T-helper 1 cell treated with Interleukin-12 subunit alpha and Interleukin-12 subunit beta and Interleukin-4 antibody, amounts not matched to agents 30 μg/mL and 1 μg/mL, for 36 hours (primary cell): ENCODE measurements at regions not wholly inside any gene's neighbourhood (a gene's known extent, or its start where the extent isn't known, plus 50 kb on each side); places are given as distances from the start of the nearest gene placed in this dataset.

Experiments used
- H3K27ac Mint-ChIP-seq: one replicate; pipeline ENCODE4 v1.8.0; 2021; ENCODE audit warnings: mild to moderate bottlenecking, mixed read lengths
- H3K27me3 Mint-ChIP-seq: one replicate; pipeline ENCODE4 v1.8.0; 2021; ENCODE audit warnings: low read depth, mixed read lengths
- H3K36me3 Mint-ChIP-seq: one replicate; pipeline ENCODE4 v1.8.0; 2021; ENCODE audit warnings: low read depth, mixed read lengths
- H3K4me1 Mint-ChIP-seq: one replicate; pipeline ENCODE4 v1.8.0; 2021; ENCODE audit warnings: low read depth, mixed read lengths
- H3K4me3 Mint-ChIP-seq: one replicate; pipeline ENCODE4 v1.8.0; 2021; ENCODE audit warnings: mild to moderate bottlenecking, moderate library complexity, mixed read lengths
- H3K9me3 Mint-ChIP-seq: one replicate; pipeline ENCODE4 v1.8.0; 2021; ENCODE audit warnings: mixed read lengths

DNA sequence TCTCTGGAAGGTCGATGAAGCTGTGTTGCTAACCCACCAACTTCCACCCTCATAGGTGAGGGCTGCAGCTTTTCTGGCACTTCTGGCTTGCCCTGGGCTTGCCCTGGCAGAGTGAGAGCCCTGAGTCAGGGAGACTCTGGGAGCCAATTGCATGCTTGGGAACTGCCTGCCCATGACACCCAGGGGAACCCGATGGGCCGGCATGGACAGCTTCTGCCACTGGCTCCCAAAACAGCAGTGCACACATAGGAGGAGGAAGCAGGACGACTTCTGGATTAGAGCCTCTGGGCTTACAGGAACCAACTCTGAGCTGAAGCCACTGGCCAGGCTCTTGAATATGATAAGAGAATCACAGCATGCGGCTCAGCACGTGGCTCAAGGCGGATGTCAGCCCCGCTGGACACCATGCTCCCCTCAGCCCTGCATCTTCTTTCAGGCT, 135.2 kb upstream of the UNC5B start:
- H3K4me3 Mint-ChIP-seq, result no peak overlapping the region
- no peak overlapping the region for H3K27ac Mint-ChIP-seq
- no peaks in the 10 kb centered on the region for H3K36me3 Mint-ChIP-seq
- no peaks in the 10 kb centered on the region for H3K27me3 Mint-ChIP-seq
- H3K4me1 Mint-ChIP-seq, result no peaks in the 10 kb centered on the region
- H3K9me3 Mint-ChIP-seq, result no peaks in the 10 kb centered on the region

DNA sequence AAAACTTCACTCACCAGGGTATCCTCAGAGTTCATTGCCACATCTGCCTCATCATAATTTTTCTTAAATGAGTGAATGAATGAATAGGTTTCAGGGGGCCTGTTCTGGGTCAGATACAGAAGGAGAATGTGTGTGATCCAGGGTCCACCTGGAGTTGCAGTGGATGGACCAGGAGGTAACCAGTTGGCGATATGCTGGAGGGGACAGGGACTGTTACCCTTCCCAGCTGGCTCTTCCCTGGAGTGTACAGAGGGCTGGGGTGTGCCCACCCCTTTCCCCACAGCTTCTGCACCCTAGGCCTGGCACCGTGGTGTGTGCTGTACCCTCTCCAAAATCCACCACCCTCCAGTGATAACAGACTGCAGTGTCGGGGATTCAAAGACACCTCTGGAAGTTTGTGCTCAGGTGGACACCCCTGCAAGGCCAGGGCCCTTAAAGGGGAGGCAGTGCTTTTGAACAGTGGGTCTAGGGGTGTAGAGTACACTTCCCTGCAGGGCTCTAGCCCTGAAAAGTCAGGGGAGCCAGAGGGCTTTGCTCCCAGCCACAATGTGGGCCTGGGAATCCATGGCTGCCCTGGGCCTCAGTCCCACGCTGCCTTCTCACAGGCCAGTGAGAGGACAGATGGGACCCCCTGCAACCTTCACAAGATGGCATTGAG, 134.4 kb upstream of the UNC5B start:
- H3K4me3 Mint-ChIP-seq, result no peak overlapping the region
- H3K27me3 Mint-ChIP-seq, result no peaks in the 10 kb centered on the region
- no peaks in the 10 kb centered on the region for H3K36me3 Mint-ChIP-seq
- H3K4me1 Mint-ChIP-seq, result no peaks in the 10 kb centered on the region
- no peaks in the 10 kb centered on the region for H3K9me3 Mint-ChIP-seq
- no peak overlapping the region for H3K27ac Mint-ChIP-seq

DNA sequence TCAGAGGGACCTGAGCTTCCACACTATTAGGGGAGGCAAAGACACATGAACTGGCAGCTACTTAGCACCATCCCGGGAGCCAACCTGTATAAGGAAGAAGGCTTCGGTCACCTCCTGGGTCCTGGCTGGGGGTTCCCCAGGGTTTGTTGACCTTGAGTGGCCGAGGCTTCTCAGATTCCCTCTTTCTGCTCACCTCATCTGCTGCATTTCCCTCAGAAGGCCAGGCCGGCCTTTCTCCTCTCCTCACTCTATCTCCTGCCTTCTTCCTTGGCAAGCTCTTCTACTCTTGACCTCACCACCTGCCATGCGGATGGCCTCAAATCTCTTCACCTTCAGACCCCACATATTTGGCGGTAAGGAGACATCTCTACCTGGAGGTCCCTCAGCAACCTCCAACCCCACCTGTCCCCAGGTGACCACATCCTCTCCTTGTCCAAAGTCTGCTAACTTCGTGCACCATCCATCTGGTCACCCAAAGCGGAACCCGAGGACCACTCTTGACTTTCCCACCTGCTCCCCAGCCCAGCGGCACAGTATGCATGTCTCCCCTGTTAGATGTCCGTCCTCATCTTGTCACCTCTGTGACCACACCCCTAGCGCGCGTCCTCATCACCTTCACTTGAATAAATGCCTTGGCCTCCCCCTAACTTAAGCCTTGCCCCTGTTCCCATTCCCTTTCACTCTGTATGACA, 133.8 kb upstream of the UNC5B start:
- H3K27me3 Mint-ChIP-seq, result no peaks in the 10 kb centered on the region
- no peak overlapping the region for H3K4me3 Mint-ChIP-seq
- H3K36me3 Mint-ChIP-seq, result no peaks in the 10 kb centered on the region
- H3K27ac Mint-ChIP-seq, result no peak overlapping the region
- H3K9me3 Mint-ChIP-seq, result no peaks in the 10 kb centered on the region
- H3K4me1 Mint-ChIP-seq, result no peaks in the 10 kb centered on the region

DNA sequence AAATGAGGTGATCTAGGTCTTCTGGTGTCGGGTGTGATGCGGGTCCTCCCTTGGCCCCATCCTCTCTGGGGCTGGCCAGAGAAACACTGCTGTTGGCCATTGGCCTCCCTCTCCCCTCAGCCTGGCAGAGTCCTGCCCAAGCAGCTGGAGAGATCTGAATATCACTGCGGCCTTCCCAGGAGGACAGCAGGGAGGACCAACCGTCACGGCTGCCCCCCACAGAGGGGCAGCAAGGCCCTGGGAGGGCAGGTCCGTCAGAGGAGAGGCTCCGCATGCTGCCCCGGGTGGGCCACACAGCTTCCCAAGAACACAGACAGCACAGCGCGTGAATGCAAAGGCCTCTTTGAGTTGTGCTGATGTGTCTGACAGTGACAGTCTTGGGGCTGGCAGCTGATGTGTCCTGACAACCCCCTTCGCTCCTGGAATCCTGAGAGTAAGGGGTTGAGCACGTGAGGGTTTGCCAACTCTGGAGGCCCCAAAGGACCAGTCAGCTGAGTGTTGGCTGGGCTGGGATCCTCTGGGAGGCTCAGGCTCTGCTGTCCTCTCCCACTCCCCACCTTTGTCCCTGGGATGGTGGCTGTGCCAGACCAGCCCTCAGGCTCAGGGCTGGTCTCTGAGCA, 132.5 kb upstream of the UNC5B start:
- Mint-ChIP-seq H3K4me1 (no peaks in the 10 kb centered on the region), H3K27ac (no peak overlapping the region), H3K9me3 (no peaks in the 10 kb centered on the region), H3K4me3 (no peak overlapping the region), H3K27me3 (no peaks in the 10 kb centered on the region), H3K36me3 (no peaks in the 10 kb centered on the region)

DNA sequence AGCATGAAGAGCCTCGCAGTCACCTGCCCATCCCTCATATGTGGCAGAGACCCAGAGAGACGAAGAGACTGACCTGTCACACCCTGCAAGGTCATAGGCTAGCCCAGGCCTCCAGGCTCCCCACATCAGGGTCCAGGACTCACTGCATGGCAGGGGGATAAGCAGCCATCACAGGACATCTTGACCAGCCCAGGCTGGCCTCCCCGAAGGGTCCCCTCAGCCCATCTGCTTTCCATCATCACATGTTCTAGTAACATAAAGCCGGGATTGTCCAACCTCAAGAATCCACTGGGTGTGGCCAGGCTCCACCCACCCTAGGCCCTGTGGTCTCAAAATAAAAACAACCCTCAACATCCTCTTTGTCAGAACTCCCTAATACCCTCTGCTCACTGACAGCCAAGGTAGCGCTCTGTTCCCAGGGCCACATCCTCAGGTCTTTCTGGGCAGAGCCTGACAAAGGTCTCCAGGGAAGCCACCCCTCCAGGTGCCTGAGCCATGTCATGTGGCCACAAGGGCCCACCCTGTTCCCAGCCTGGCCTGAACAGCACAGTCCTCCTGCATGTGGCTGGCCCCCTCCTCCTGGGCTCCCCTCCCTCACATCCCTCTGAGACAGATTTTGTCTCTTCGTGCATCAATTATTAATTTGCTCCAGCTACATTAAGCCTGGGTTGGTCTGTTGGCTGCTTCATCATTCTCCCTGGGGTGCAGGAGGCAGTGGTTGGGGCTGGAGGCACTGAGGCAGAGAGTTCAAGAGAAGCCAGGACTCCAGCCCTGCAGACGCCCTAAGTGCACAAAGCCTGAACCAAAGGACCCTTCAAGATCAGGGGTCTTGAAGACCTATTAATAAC, 131.8 kb upstream of the UNC5B start:
- Mint-ChIP-seq H3K9me3 (no peaks in the 10 kb centered on the region), H3K27ac (no peak overlapping the region), H3K27me3 (no peaks in the 10 kb centered on the region), H3K36me3 (no peaks in the 10 kb centered on the region), H3K4me3 (no peak overlapping the region), H3K4me1 (no peaks in the 10 kb centered on the region)

DNA sequence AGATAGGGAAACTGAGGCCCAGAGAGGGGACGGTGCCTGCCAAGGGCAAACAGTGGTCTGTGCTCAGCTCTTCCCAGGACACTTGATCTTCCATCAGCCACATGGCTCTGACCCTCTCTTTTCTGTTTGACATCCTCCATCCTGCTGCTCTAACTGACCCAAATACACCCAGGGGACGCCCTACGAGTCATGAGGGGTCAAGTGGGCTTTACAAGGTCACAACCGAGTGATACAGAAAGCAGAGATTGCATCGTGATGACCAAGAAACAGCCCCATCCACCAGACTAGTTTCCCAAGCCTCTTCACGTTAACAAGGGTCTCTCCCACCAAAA, 131.2 kb upstream of the UNC5B start:
- Mint-ChIP-seq H3K4me1 (no peaks in the 10 kb centered on the region), H3K36me3 (no peaks in the 10 kb centered on the region), H3K27me3 (no peaks in the 10 kb centered on the region), H3K4me3 (no peak overlapping the region), H3K9me3 (no peaks in the 10 kb centered on the region), H3K27ac (no peak overlapping the region)

DNA sequence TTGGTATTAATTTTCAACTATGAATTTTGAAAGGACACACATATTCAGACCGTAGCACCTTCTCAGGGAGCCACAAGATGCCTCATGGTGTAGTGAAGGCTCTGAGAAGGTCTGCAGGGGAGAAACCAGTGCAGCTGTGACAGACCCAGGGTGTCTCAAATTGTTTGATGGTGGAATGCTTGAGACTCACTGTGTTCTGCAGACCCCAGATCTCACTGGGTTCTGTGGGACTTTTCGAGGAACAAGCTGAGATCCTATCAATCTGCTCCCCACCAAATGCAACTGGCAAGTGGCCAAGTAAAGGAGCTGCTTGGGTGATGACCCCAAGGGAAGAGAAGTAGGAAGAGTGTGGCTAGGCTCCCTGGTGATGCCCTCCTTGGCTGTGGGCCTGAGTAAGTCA, 130.5 kb upstream of the UNC5B start:
- no peaks in the 10 kb centered on the region for H3K9me3 Mint-ChIP-seq
- no peaks in the 10 kb centered on the region for H3K27me3 Mint-ChIP-seq
- no peaks in the 10 kb centered on the region for H3K36me3 Mint-ChIP-seq
- no peak overlapping the region for H3K4me3 Mint-ChIP-seq
- H3K27ac Mint-ChIP-seq, result no peak overlapping the region
- H3K4me1 Mint-ChIP-seq, result no peaks in the 10 kb centered on the region

DNA sequence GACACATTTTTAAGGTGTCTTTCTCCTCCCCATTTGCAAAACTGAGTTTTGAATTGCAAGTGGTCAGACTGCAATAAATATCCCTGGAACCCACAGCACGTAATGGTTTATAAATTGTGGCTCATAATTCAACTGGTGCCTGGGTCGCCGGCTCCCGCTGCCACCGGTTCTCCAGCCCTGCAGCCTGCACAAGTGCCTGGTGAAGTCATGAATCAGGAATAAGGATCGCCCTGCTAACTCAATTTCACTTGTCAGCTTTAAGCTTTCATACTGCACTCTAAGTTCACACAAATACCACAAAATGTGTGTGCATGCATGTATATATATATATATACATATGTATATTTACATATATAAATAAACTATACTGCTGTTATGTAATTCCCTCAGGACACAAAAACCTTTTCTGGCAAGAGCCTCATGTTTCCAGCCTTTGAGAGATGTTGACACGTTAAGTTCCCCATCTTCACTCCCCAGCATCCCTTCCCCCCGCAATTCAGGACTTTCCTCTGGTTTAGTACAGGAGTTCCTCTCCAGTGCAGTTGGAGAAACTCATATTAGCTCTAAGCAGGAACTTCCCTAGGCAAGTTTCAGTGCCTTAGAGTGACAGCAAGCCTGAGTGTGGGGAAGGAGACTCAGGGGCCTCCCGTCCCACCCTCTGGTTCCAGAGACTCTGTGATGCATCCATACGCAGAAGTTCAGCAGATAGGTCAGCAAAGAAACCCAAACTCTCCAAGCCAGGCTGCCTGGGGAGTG, 129.2 kb upstream of the UNC5B start:
- H3K36me3 Mint-ChIP-seq, result no peaks in the 10 kb centered on the region
- no peak overlapping the region for H3K4me3 Mint-ChIP-seq
- no peaks in the 10 kb centered on the region for H3K9me3 Mint-ChIP-seq
- H3K27me3 Mint-ChIP-seq, result no peaks in the 10 kb centered on the region
- H3K27ac Mint-ChIP-seq, result no peak overlapping the region
- H3K4me1 Mint-ChIP-seq, result no peaks in the 10 kb centered on the region

DNA sequence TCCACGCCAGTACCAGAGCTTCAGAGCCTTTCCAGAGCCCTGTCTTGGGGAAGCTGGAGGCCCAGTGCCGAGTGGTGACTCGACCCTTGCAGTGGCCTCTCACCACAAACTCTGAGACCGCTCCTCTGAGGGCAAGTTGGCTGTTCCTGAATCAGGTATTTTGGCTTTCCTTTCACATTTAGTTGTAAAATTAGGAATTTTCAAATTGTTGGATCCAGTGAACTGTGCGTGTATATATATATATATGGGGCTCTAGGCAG, 128.7 kb upstream of the UNC5B start:
- Mint-ChIP-seq H3K4me3 (no peak overlapping the region), H3K36me3 (no peaks in the 10 kb centered on the region), H3K4me1 (no peaks in the 10 kb centered on the region), H3K27me3 (no peaks in the 10 kb centered on the region), H3K9me3 (no peaks in the 10 kb centered on the region), H3K27ac (no peak overlapping the region)

DNA sequence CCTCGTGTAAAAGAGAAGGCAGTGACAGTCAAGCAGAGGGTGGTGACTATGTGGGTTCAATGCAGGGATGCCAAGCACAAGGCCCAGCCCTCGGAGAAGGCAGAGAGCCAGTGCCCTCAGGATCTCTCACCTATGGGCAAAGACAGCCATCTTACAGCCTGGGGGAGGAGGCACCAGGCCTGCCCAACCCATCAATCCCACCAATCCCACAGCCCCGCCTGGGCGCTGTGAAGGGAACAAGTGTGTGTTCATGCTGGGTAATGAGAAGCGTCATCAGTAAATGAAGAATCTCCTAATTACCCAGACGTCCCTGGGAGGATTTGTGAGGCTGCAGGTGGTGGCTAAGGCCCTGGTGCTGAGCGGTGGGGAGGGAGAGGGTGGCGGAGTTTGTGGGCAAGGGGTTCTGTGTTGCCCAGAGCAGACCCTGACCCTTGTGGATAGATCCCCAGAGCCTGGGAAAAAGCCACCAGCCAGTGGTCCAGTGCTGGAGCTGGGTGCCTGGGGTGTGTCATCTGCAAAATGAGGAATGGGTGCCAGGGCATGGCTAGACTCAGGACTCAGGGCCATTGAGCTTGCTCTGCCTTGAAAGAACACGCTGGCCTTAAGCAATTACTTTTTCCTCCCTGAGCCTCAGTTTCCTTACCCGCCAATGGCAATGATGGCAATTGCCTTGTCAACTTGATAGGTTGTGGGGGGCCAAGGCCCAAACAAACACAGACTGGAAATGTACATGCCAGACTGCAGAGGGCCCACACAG, 128.1 kb upstream of the UNC5B start:
- Mint-ChIP-seq H3K36me3 (no peaks in the 10 kb centered on the region), H3K9me3 (no peaks in the 10 kb centered on the region), H3K4me1 (no peaks in the 10 kb centered on the region), H3K4me3 (no peak overlapping the region), H3K27me3 (no peaks in the 10 kb centered on the region), H3K27ac (no peak overlapping the region)

DNA sequence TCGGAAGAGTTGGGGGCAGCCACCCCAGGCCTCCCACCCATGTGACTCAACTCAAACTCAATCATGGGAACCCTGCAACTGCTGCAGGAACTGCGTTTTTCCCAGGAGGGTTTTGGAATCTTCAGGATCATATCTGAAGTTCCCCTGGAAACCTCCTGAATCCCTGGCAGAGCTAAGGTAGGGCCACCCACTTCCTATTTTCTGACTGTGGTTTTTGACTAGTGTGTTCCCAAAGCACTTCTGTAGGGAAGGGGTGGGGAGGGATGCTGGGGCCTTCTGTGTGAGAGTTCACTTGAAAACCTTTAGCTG, 127.6 kb upstream of the UNC5B start:
- H3K27me3 Mint-ChIP-seq, result no peaks in the 10 kb centered on the region
- H3K4me1 Mint-ChIP-seq, result no peaks in the 10 kb centered on the region
- H3K4me3 Mint-ChIP-seq, result no peak overlapping the region
- no peaks in the 10 kb centered on the region for H3K36me3 Mint-ChIP-seq
- H3K27ac Mint-ChIP-seq, result no peak overlapping the region
- no peaks in the 10 kb centered on the region for H3K9me3 Mint-ChIP-seq

DNA sequence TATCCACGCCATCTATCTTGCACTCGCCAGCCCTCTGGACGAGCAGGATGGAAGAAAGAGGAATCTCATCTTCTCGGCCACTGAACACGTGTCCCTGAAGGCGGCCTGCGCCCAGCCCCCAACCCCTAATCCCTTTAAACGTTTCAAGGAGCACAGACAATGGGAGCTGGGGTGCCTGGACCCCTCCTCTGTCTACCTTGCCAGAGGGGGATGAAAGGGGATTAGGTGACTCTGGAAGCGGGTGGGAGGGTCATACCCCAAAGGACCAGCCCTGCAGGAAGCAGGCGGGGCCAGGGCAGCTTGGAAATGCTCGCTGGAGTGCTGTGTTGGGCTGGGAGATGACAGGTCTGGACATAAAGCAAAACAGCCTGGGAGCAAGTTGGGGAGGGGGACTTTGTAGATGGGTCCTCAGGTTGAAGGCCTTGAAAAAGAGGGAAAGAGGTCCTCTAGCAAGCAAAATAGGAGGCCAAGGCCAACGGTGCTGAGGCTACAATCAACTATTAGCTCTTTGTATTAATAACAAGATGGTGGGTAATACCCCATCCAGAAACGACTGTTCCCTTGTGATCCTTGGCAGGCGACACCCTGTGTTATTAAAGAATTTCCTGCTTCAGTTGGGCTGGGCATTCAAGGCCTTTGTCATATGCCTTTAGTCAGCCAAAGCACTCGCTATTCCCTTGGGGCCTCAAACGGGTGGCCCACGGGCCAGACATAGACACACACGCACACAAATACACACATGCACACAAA, 126.5 kb upstream of the UNC5B start:
- Mint-ChIP-seq H3K9me3 (no peaks in the 10 kb centered on the region), H3K27ac (no peak overlapping the region), H3K4me1 (no peaks in the 10 kb centered on the region), H3K4me3 (no peak overlapping the region), H3K27me3 (no peaks in the 10 kb centered on the region), H3K36me3 (no peaks in the 10 kb centered on the region)

DNA sequence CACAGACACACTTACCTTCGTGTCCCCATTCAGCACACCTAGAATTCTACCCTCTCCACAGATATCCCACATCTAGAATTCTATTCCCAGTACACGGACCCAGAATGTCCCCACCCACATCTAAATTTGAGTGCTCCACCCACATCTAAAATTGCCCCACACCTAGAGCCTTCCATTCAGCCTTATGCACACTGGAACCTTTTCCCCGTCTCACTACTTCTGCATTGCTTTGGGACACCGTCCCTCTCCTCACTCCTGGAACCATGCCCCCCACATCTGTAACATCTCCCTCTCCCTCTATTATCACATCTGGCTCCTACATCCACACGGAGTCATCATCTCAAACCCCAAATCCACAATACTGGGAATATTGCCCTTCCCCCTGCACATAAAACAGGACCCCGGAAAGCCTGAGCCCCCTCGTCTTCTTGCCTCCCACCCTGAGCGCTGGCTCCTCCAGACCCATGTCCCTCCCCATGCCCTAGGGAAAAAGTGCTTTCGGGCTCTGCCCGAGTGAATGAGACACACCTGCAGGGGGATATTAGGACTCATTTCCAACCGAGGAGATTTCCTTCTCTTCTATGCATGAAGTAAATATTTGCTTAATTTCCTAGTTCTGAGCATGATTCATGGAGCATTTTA, 125.8 kb upstream of the UNC5B start:
- Mint-ChIP-seq H3K4me3 (no peak overlapping the region), H3K36me3 (no peaks in the 10 kb centered on the region), H3K27ac (no peak overlapping the region), H3K27me3 (no peaks in the 10 kb centered on the region), H3K4me1 (no peaks in the 10 kb centered on the region), H3K9me3 (no peaks in the 10 kb centered on the region)
